ENCODE measurements at regions not wholly inside any gene's neighbourhood (a gene's known extent, or its start where the extent isn't known, plus 50 kb on each side); places are given as distances from the start of the nearest gene placed in this dataset.

GRCh38 chr7:85833066-85833465 lies 646.2 kb upstream of the SEMA3D start:
- DNase-seq (ENCODE audit: low spot score) = no peak
- TF ChIP-seq CTCF (IDR thresholded peaks at IDR 0.05; ENCODE audit: extremely low read depth, missing control alignments) = no peak

GRCh38 chr7:85830982-85831381 lies 644.1 kb upstream of the SEMA3D start:
- no peak for TF ChIP-seq CTCF (IDR thresholded peaks at IDR 0.05; ENCODE audit: extremely low read depth, missing control alignments)
- DNase-seq (ENCODE audit: low spot score) = no peak

GRCh38 chr7:85829817-85830432 lies 643.1 kb upstream of the SEMA3D start:
- no peak for TF ChIP-seq CTCF (IDR thresholded peaks at IDR 0.05; ENCODE audit: extremely low read depth, missing control alignments)
- DNase-seq (ENCODE audit: low spot score) = no peak

GRCh38 chr7:85829176-85829575 lies 642.3 kb upstream of the SEMA3D start:
- DNase-seq (ENCODE audit: low spot score) = no peak
- no peak for TF ChIP-seq CTCF (IDR thresholded peaks at IDR 0.05; ENCODE audit: extremely low read depth, missing control alignments)

- TF ChIP-seq CTCF (IDR thresholded peaks at IDR 0.05; ENCODE audit: extremely low read depth, missing control alignments) = no peak
- no peak for DNase-seq (ENCODE audit: low spot score)
These were observed 641.8 kb upstream of the SEMA3D start for GRCh38 chr7:85828614-85829013.

- TF ChIP-seq CTCF (IDR thresholded peaks at IDR 0.05; ENCODE audit: extremely low read depth, missing control alignments) = no peak
- no peak for DNase-seq (ENCODE audit: low spot score)
These were observed 636.7 kb upstream of the SEMA3D start for GRCh38 chr7:85823396-85824080.

- no peak for DNase-seq (ENCODE audit: low spot score)
- no peak for TF ChIP-seq CTCF (IDR thresholded peaks at IDR 0.05; ENCODE audit: extremely low read depth, missing control alignments)
These were observed 635.1 kb upstream of the SEMA3D start for GRCh38 chr7:85821926-85822325.
